ENCODE measurements at regions not wholly inside any gene's neighbourhood (a gene's known extent, or its start where the extent isn't known, plus 50 kb on each side); places are given as distances from the start of the nearest gene placed in this dataset.

GRCh38 chrY:21267164-21267563 is 244.0 kb upstream of the RBMY1B start:
- no peak for TF ChIP-seq CTCF (IDR thresholded peaks at IDR 0.05)
- TF ChIP-seq ATF2 (CRISPR knock-in tag; IDR thresholded peaks at IDR 0.05; ENCODE audit: borderline replicate concordance, low read depth), result no peak

All from WTC11 (cell line).